ENCODE measurements at regions not wholly inside any gene's neighbourhood (a gene's known extent, or its start where the extent isn't known, plus 50 kb on each side); places are given as distances from the start of the nearest gene placed in this dataset.

DNA sequence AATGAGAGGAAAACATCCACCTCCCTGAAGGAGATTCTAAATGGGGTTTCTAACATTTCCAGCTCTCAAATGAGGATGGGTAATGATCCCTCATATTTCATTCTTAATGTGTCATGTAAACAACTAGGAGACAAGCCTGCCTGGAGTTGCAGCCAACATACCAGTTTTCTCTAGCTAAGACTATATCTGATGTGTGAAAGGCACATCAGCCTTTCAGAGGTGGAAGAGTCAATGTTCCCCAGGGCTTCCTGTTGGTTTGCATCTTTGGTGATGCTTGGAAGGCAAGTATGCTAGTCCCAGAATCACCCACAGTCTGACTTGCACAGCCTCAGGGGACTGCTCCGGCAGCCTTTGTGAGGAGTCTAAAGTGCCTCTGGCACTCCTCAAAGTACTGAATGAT lies 921.2 kb downstream of the SQOR start:
- H3K4me3 Mint-ChIP-seq = no peak overlapping the region
- H3K27me3 Mint-ChIP-seq = no peaks in the 10 kb centered on the region
- peaks cover 6 to 17% (median 8%) of the 10 kb centered on the region in 3 donors for H3K9me3 Mint-ChIP-seq
- H3K4me1 Mint-ChIP-seq = no peaks in the 10 kb centered on the region
- H3K36me3 Mint-ChIP-seq = no peaks in the 10 kb centered on the region
- no peak overlapping the region for H3K27ac Mint-ChIP-seq

DNA sequence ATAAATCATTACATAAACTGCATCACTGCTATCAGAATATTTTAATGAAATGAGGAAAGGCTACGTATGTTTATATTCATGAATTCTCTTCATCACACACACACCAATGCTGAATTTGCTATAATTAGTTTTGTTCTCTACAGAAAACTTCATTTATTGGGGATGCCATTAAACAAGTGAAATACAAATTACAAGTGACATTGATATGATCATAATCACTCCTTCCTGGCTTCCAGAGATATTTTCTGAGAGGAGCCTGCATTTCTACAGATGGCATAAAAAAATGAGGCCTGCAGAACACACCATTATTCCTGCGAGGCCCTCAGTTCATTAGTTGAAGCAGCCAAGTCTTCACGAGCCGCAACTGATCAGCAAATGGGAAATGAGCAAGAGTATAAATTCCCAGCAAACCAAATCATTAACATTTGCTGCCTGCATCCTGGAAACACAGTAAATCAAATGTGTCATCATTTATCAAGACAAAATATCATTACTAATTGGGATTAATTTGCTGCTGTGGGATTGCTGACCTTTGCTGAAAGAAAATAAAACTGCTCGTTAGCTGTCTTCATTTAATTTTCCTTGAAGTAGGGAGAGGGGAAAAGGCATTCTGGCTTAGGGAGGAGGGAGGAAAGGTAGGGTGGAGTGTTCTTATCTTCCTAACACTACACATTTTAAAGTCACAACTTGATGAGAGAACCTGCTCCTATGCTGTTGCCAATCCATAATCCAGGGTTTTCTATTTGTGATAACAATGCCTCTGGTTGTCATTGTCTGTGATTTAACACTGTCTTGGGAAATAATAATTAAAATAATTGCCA lies 921.9 kb downstream of the SQOR start:
- Mint-ChIP-seq H3K27me3 (no peaks in the 10 kb centered on the region), H3K4me3 (no peak overlapping the region), H3K4me1 (no peaks in the 10 kb centered on the region), H3K36me3 (no peaks in the 10 kb centered on the region), H3K9me3 (peaks cover 6 to 20% (median 8%) of the 10 kb centered on the region in 3 donors), H3K27ac (no peak overlapping the region)

DNA sequence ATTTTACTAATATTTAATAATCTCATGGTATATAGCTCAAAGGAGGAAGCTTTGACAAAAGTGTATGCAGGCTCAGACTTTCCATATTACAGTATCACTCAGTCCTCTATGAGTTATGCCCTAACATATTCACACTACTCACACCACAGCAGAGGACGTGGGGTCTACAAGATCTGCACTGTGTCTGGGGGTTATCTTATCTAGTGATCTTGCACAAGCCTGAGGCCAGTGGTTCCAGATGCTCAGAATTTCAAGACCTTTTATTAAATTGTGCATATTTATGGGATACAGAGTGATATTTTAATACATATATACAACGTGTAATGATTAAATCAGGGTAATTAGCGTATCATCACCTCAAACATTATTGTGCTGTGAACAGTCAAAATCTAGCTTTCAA lies 933.1 kb downstream of the SQOR start:
- Mint-ChIP-seq H3K36me3 (peaks cover 2% of the 10 kb centered on the region), H3K27ac (no peak overlapping the region), H3K27me3 (no peaks in the 10 kb centered on the region), H3K4me3 (no peak overlapping the region), H3K4me1 (no peaks in the 10 kb centered on the region), H3K9me3 (peaks cover 1 to 10% (median 3%) of the 10 kb centered on the region in 3 donors)

DNA sequence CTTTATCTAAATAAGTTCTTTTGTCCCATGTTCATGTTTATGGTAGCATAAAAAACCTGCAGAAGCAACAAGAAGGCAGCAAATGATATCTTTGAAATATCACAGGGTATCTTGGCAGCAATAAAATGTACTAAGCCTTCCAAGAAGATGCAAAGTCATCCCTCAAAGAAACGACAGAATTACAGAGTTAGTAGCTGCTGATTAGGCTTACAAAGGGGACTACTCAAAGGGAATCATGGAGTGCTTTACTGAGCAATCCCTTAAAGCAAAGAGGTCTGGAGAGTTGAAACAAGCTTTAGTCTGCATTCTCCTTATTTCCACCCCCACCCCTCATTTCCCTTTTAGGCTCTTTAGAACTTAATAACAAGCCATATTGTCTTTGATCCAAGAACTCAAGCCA lies 935.0 kb downstream of the SQOR start:
- H3K36me3 Mint-ChIP-seq = no peaks in the 10 kb centered on the region
- H3K27me3 Mint-ChIP-seq = no peaks in the 10 kb centered on the region
- H3K4me3 Mint-ChIP-seq = no peak overlapping the region
- H3K27ac Mint-ChIP-seq = no peak overlapping the region
- H3K4me1 Mint-ChIP-seq = no peaks in the 10 kb centered on the region
- peaks cover 3 to 10% (median 3%) of the 10 kb centered on the region in 3 donors for H3K9me3 Mint-ChIP-seq

DNA sequence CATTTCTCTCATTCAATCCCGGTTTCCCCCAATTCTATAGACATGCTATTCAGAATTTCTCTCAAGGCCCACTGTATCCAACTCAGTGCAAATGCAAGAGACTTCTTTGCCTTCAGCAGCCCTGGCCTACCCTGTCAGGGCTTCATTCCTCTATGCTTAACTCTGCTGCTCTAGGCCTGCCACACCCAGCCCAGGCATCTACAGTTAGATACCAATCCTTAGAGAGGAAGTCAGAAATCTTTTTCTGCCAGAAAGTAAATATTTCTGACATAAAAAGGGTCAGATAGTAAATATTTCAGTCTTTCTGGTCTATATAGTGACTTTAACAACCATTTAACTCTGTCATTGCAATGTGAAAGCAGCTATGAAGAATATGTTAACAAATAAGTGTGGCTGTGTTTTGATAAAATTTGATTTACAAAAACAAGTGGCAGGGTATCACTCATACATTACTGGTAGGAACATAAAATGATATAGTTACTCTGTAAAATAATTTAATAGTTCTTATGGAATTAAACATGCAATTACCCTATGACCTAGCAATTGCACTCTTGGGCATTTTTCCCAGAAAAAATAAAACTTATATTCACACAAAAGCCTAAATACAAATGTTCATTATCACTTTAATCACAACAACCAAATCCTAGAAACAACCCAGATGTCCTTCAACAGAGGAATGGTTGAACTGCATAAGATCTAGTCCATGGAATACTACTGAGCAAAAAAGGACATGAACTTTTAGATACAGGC lies 942.0 kb downstream of the SQOR start:
- Mint-ChIP-seq H3K4me1 (no peaks in the 10 kb centered on the region), H3K4me3 (no peak overlapping the region), H3K9me3 (peaks cover 2 to 4% (median 4%) of the 10 kb centered on the region in 3 donors), H3K36me3 (no peaks in the 10 kb centered on the region), H3K27ac (no peak overlapping the region), H3K27me3 (no peaks in the 10 kb centered on the region)

DNA sequence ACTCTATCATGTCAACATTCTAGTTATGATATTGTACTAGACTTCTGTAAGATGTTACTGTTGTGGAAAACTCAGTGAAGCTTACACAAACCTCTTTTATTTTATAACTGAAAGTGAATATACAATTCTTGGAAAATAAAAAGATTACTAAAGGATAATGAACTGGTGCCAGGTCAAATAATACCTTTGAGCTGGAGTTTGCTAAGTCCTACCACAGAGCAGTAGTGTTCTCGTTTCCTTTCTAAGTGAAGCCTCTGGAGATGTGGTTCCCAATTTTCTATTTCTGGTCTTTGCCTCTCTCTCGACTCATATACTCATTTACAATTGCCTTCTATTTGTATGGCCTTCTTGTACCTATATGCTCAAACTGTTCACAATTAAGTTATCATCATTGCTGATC lies 942.9 kb downstream of the SQOR start:
- no peaks in the 10 kb centered on the region for H3K4me1 Mint-ChIP-seq
- H3K4me3 Mint-ChIP-seq = no peak overlapping the region
- H3K9me3 Mint-ChIP-seq = peaks cover 0 to 4% (median 4%) of the 10 kb centered on the region in 3 donors
- no peaks in the 10 kb centered on the region for H3K36me3 Mint-ChIP-seq
- no peaks in the 10 kb centered on the region for H3K27me3 Mint-ChIP-seq
- H3K27ac Mint-ChIP-seq = no peak overlapping the region

DNA sequence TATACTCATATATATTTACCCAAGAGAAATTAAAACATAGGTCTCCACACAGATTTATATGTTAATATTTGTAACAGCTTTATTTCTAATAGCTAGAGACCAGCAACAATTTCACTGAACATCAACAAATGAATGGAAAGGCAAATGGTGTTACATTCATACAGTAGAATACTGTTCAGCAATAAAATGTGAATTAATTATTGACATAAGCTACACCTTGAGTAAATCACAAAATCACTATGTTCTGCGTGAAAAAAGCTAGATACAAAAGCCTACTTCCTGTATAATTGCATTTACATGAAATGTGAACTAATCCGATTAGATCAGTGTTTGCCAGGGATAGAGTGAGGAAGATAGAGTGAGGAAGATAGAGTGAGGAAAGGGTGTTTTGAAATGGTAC lies 945.7 kb downstream of the SQOR start:
- H3K4me3 Mint-ChIP-seq = no peak overlapping the region
- H3K36me3 Mint-ChIP-seq = no peaks in the 10 kb centered on the region
- H3K27me3 Mint-ChIP-seq = no peaks in the 10 kb centered on the region
- H3K9me3 Mint-ChIP-seq = peaks cover 0 to 6% (median 3%) of the 10 kb centered on the region in 3 donors
- no peak overlapping the region for H3K27ac Mint-ChIP-seq
- no peaks in the 10 kb centered on the region for H3K4me1 Mint-ChIP-seq

DNA sequence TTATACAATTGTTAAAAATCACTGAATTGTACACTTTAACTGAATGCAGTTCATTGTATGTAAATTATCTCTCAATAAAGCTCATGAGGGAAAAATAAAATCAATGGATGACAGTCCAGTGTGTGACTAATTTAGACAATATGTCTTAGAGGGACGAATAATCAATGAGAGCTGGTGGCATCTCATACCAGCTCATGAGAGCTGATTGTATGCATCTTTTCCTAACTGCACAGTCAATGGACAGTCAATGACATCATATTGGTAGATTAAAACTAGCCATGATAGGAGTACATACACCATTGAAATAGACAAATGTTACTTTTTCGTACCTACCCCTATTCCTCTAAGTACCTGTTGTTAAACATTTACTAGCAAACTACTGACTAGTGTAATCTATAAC lies 946.1 kb downstream of the SQOR start:
- no peaks in the 10 kb centered on the region for H3K27me3 Mint-ChIP-seq
- no peak overlapping the region for H3K27ac Mint-ChIP-seq
- H3K36me3 Mint-ChIP-seq = no peaks in the 10 kb centered on the region
- no peaks in the 10 kb centered on the region for H3K4me1 Mint-ChIP-seq
- peaks cover 0 to 6% (median 2%) of the 10 kb centered on the region in 3 donors for H3K9me3 Mint-ChIP-seq
- H3K4me3 Mint-ChIP-seq = no peak overlapping the region

DNA sequence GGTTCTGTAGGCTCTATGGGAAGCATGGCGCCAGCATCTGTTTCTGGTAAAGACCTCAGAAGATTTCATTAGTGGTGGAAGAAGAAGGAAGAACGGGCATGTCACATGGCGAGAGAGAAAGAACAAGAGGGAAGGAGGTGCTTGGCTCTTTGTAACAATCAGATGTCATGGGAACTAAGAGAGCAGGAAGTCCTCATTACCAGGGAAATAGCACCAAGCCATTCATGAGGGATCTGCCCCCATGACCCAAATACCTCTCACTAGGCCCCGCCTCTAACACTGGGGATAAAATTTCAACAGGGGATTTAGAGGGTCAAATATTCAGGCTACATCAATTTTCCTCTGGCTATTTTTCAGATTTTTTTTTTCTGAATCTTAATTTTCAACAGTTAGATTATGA lies 954.3 kb downstream of the SQOR start:
- Mint-ChIP-seq H3K4me3 (no peak overlapping the region), H3K27ac (no peak overlapping the region), H3K4me1 (no peaks in the 10 kb centered on the region), H3K9me3 (peaks cover 4 to 27% (median 6%) of the 10 kb centered on the region in 3 donors), H3K36me3 (no peaks in the 10 kb centered on the region), H3K27me3 (no peaks in the 10 kb centered on the region)

DNA sequence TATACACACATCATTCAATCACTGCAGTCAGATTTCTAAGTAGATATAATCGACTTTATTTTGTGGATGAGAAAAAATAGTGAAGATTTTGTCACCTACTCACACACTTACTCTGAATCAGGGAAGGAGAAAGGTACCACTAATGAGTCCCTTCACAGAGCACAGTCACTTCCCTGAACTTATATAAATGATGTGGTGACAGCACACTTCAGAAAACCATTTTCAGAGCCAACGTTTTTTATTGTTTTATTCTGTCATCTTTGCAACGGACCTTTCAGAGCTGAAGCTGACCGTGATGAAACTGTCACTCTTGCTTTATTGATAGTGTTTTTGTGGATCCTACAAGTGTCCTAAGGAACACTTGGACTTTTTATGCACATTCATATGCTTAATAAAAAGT lies 956.6 kb downstream of the SQOR start:
- H3K27ac Mint-ChIP-seq = no peak overlapping the region
- peaks cover 2 to 25% (median 4%) of the 10 kb centered on the region in 3 donors for H3K9me3 Mint-ChIP-seq
- H3K36me3 Mint-ChIP-seq = no peaks in the 10 kb centered on the region
- no peaks in the 10 kb centered on the region for H3K4me1 Mint-ChIP-seq
- H3K4me3 Mint-ChIP-seq = no peak overlapping the region
- no peaks in the 10 kb centered on the region for H3K27me3 Mint-ChIP-seq

DNA sequence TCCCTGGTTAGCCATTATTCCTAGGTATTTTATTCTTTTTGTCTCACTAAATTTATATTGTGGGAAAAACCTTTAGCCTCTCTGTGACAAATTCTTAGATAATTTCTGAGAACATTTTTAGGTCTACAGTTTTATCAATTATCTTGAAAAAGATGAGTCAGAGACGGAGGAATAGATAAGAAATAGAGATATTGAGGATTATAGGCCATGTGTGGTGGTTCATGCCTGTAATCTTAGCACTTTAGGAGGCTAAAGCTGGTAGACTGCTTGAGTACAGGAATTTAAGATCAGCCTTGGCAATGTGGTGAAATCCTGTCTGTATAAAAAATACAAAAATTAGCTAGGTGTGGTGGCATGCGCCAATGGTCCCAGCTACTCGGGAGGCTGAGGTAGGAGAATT lies 960.2 kb downstream of the SQOR start:
- Mint-ChIP-seq H3K9me3 (peaks cover 1 to 11% (median 4%) of the 10 kb centered on the region in 3 donors), H3K27me3 (no peaks in the 10 kb centered on the region), H3K4me1 (no peaks in the 10 kb centered on the region), H3K27ac (no peak overlapping the region), H3K4me3 (no peak overlapping the region), H3K36me3 (no peaks in the 10 kb centered on the region)

DNA sequence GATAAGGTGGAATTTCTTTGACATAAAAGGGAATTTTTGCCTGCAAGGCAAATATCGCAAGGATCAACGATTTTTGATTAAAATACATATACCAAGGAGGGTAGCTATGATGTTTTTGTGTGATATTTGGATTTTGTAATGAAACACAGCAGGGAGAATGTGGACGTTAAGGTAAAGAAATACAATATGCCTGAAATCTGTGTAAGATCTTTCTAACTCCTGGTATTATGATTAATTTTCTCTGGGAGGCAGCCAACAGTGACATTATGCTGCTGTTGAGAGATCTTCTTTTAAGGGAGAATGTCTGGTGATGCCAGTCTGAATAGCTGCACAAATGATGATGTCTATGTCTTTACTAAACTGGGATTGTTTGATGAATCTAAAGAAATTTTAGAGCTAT lies 972.2 kb downstream of the SQOR start:
- Mint-ChIP-seq H3K4me3 (no peak overlapping the region), H3K27me3 (no peaks in the 10 kb centered on the region), H3K9me3 (peaks cover 0 to 12% (median 5%) of the 10 kb centered on the region in 3 donors), H3K4me1 (peaks cover 0 to 3% (median 0%) of the 10 kb centered on the region in 3 donors), H3K36me3 (peaks cover 3% of the 10 kb centered on the region), H3K27ac (no peak overlapping the region)

DNA sequence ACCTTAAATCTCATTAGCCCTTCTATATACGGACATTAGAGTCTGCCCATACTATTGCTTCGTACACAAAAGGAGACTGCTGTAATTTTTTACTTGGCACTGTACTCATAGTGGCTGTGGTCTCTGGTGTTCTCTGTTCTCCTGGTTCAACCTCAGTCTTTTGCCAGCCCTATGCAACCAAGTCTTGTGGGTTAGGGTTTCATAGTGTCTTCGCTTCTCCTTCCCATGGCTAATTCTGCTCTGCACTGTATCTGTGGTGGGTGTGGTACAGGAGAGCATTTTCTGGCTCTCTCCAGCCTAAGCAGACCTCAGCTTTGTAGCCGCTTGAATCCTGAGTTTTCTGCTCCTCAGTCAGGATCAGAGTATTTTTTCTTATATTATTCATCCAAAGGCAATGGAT lies 981.2 kb downstream of the SQOR start:
- no peaks in the 10 kb centered on the region for H3K36me3 Mint-ChIP-seq
- no peaks in the 10 kb centered on the region for H3K27me3 Mint-ChIP-seq
- peaks cover 0 to 12% (median 4%) of the 10 kb centered on the region in 3 donors for H3K9me3 Mint-ChIP-seq
- H3K4me1 Mint-ChIP-seq = no peaks in the 10 kb centered on the region
- no peak overlapping the region for H3K4me3 Mint-ChIP-seq
- no peak overlapping the region for H3K27ac Mint-ChIP-seq

DNA sequence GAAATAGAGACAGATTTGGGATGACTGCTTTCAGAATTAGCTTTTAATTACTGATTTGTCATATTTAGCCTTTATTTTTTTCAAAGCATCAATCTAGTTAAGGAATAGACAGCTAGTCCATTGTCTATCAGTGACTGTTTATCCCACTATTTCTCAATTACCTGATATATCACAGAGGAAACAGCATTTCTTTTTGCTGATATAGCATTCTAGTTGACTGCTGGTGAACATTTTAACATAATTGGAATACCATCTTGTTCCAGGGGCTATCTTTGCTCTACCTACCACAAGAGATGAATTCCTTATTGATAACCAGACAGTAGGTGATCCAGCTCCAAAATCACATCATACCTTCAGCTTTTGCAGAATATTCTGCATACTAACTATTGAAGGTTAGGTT lies 982.7 kb downstream of the SQOR start:
- Mint-ChIP-seq H3K4me1 (no peaks in the 10 kb centered on the region), H3K4me3 (no peak overlapping the region), H3K27ac (no peak overlapping the region), H3K36me3 (no peaks in the 10 kb centered on the region), H3K27me3 (no peaks in the 10 kb centered on the region), H3K9me3 (peaks cover 0 to 6% (median 4%) of the 10 kb centered on the region in 3 donors)

DNA sequence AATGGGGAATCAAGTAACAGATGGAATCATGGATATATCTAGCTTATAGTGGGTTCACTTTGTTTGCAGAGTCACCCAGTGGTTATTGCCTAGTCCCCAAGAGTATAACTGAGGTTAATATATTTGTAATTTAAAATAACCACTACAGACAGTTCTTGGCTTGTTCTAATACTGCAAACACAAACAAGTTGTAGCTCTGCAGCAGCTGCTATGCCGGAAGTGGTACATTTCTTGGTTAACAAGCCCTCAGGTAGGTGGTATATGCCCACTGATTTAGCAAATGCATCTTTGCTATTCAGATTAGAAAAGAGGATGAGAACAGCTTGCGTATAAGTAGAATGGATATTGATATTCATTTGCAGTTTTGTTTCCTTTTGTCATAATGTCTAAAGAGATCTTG lies 984.2 kb downstream of the SQOR start:
- Mint-ChIP-seq H3K4me1 (no peaks in the 10 kb centered on the region), H3K27me3 (no peaks in the 10 kb centered on the region), H3K27ac (no peak overlapping the region), H3K4me3 (no peak overlapping the region), H3K36me3 (no peaks in the 10 kb centered on the region), H3K9me3 (peaks cover 2 to 6% (median 4%) of the 10 kb centered on the region in 3 donors)

All from IgD-negative memory B cell (primary cell).